HCT116 (cell line): ENCODE measurements at regions not wholly inside any gene's neighbourhood (a gene's known extent, or its start where the extent isn't known, plus 50 kb on each side); places are given as distances from the start of the nearest gene placed in this dataset.

ENCODE experiments used
- ATAC-seq: fragments of 200-7000 bp; cut with Tn5 transposase; 2 replicates; pipeline ENCODE4 v1.9.1; 2020; ENCODE audit warnings: mild to moderate bottlenecking, moderate library complexity
- BruUV-seq: library from RNA; stranded (reverse); fragments of 400-500 nt; replicated peaks from 2 replicates; lab custom pipeline; 2021; lab: Mats Ljungman, UMichigan
- CTCF ChIA-PET: fragments of 300-600 bp; sonication (Branson Sonifier 250); formaldehyde crosslinking; loops from one replicate; lab custom pipeline; 2021; ENCODE audit warnings: antibody characterized with exemption; lab: Charles Lee
- POLR2A ChIA-PET: fragments of 300-600, 350-600 bp; sonication (Branson Sonifier 250); formaldehyde crosslinking; loops from one replicate; lab custom pipeline; 2021; ENCODE audit warnings: antibody characterized with exemption; lab: Charles Lee
- RAD21 ChIA-PET, 2 experiments: fragments of 300-600 bp; sonication (Branson Sonifier 250); formaldehyde crosslinking; loops; one replicate each; lab custom pipeline; 2023; ENCODE audit warnings: low total read pairs in 2 of 2; ENCODE audit not compliant: uncharacterized antibody in 2 of 2, unreplicated experiment in 2 of 2, low non-redundant PET in 1 of 2; lab: Charles Lee
- DNase-seq: peaks from one replicate; pipeline ENCODE4 v3.0.0-alpha.2; 2010; ENCODE audit warnings: low read depth, low spot score
- H2AFZ ChIP-seq: fragments of 200-600 bp; shearing (Covaris generic), sonication (generic); 2 replicates; pipeline ENCODE4 v1.6.1; 2017; ENCODE audit warnings: low read depth, mixed run types, mixed read lengths, antibody characterized with exemption, low read length; ENCODE audit not compliant: poor library complexity, severe bottlenecking
- H3K27ac ChIP-seq: 2 replicates; pipeline ENCODE4 v1.5.1; 2012; ENCODE audit warnings: low read depth, low read length
- H3K27me3 ChIP-seq: fragments of 200-600 bp; sonication (generic); 2 replicates; pipeline ENCODE4 v1.6.1; 2016; ENCODE audit warnings: mixed run types, low read length, mixed read lengths; ENCODE audit not compliant: insufficient read depth
- H3K36me3 ChIP-seq, 2 experiments: fragments of 200-500 bp in 1 of 2; fragments of 200-600 bp in 1 of 2; sonication (Bioruptor generic) in 1 of 2; sonication (generic) in 1 of 2; 2 replicates each; pipeline versions ENCODE4 v1.5.1 to v1.6.1; 2014 to 2016; ENCODE audit warnings: low read length in 2 of 2, inconsistent platforms in 1 of 2, mixed read lengths in 1 of 2, mixed run types in 1 of 2; ENCODE audit not compliant: insufficient read depth in 2 of 2, control insufficient read depth in 1 of 2
- H3K4me1 ChIP-seq, 2 experiments: fragments of 200-600 bp in 1 of 2; sonication (generic) in 1 of 2; 2 replicates each; pipeline versions ENCODE4 v1.5.1 to v1.6.1; 2012 to 2017; ENCODE audit warnings: low read length in 2 of 2, inconsistent platforms in 1 of 2, mild to moderate bottlenecking in 1 of 2, mixed read lengths in 1 of 2, mixed run types in 1 of 2, moderate library complexity in 1 of 2; ENCODE audit not compliant: insufficient read depth in 2 of 2, control insufficient read depth in 1 of 2
- H3K4me2 ChIP-seq: fragments of 200-600 bp; sonication (generic); 2 replicates; pipeline ENCODE4 v1.6.1; 2017; ENCODE audit warnings: mixed run types, low read length, mixed read lengths
- H3K4me3 ChIP-seq, 2 experiments: fragments of 200-600 bp in 1 of 2; sonication (generic) in 1 of 2; replicated peaks in 1 of 2; 2 replicates each; pipeline ENCODE4 v1.5.1; 2011 to 2016; ENCODE audit warnings: low read length in 2 of 2, control low read depth in 1 of 2, low read depth in 1 of 2, mild to moderate bottlenecking in 1 of 2, mixed read lengths in 1 of 2, mixed run types in 1 of 2
- H3K79me2 ChIP-seq: fragments of 200-600 bp; sonication (generic); 2 replicates; pipeline ENCODE4 v1.6.1; 2017; ENCODE audit warnings: mild to moderate bottlenecking, mixed run types, low read length, moderate library complexity, mixed read lengths; ENCODE audit not compliant: insufficient read depth
- H3K9ac ChIP-seq: fragments of 200-600 bp; sonication (generic); 2 replicates; pipeline ENCODE4 v1.6.1; 2016; ENCODE audit warnings: low read length, mixed read lengths
- H3K9me2 ChIP-seq: fragments of 200-600 bp; sonication (generic), shearing (Covaris generic); 2 replicates; pipeline ENCODE4 v1.6.1; 2017; ENCODE audit warnings: mixed run types, mild to moderate bottlenecking, moderate library complexity; ENCODE audit not compliant: insufficient read depth
- H3K9me3 ChIP-seq, 2 experiments: fragments of 200-500 bp in 1 of 2; fragments of 200-600 bp in 1 of 2; sonication (Bioruptor generic) in 1 of 2; sonication (generic) in 1 of 2; 2 replicates each; pipeline ENCODE4 v1.6.1; 2014 to 2017; ENCODE audit warnings: low read length in 2 of 2, mixed read lengths in 2 of 2, inconsistent platforms in 1 of 2, low read depth in 1 of 2, mild to moderate bottlenecking in 1 of 2, mixed run types in 1 of 2, moderate library complexity in 1 of 2; ENCODE audit not compliant: control insufficient read depth in 1 of 2, insufficient read depth in 1 of 2
- H4K20me1 ChIP-seq: fragments of 200-600 bp; sonication (generic), shearing (Covaris generic); 2 replicates; pipeline ENCODE4 v1.6.1; 2017; ENCODE audit warnings: mixed run types, mild to moderate bottlenecking, moderate library complexity; ENCODE audit not compliant: insufficient read depth
- CBX3 ChIP-seq: IDR thresholded peaks from 2 replicates; pipeline ENCODE4 v1.6.1; 2012; ENCODE audit warnings: low read depth
- EGR1 ChIP-seq: IDR thresholded peaks from 2 replicates; pipeline ENCODE4 v1.6.1; 2012; ENCODE audit warnings: low read depth
- ELF1 ChIP-seq: IDR thresholded peaks from 2 replicates; pipeline ENCODE4 v1.6.1; 2012; ENCODE audit warnings: low read depth, borderline replicate concordance
- EZH2 ChIP-seq: fragments of 200-600 bp; sonication (generic); IDR thresholded peaks from 2 replicates; pipeline ENCODE4 v1.6.1; 2017; ENCODE audit warnings: antibody characterized with exemption, mixed run types
- FOSL1 ChIP-seq: IDR thresholded peaks from 2 replicates; pipeline ENCODE4 v1.6.1; 2012; ENCODE audit warnings: low read depth
- JUND ChIP-seq: IDR thresholded peaks from 2 replicates; pipeline ENCODE4 v1.6.1; 2012
- RAD21 ChIP-seq: IDR thresholded peaks from 2 replicates; pipeline ENCODE4 v1.6.1; 2012; ENCODE audit warnings: low read depth, mild to moderate bottlenecking
- SIN3A ChIP-seq: IDR thresholded peaks from 2 replicates; pipeline ENCODE4 v1.6.1; 2012; ENCODE audit warnings: low read depth
- SP1 ChIP-seq: IDR thresholded peaks from 2 replicates; pipeline ENCODE4 v1.6.1; 2012; ENCODE audit warnings: low read depth
- SRF ChIP-seq: IDR thresholded peaks from 2 replicates; pipeline ENCODE4 v1.6.1; 2012; ENCODE audit warnings: low read depth
- YY1 ChIP-seq: IDR thresholded peaks from 2 replicates; pipeline ENCODE4 v1.6.1; 2011; ENCODE audit warnings: low read length, low read depth, moderate library complexity, mild to moderate bottlenecking; ENCODE audit not compliant: insufficient replicate concordance; ENCODE audit errors: extremely low read depth
- ZFX ChIP-seq: fragments of 450-650 bp; IDR thresholded peaks from 2 replicates; pipeline ENCODE4 v1.6.1; 2017
- intact Hi-C: fragments of 100-400 bp; cut with micrococcal nuclease; formaldehyde crosslinking; loops from 2 replicates; pipeline ENCODE4 v1.10.0; 2022
- TF ChIP-seq, protein P1 (sequence below): IDR thresholded peaks from 2 replicates; pipeline ENCODE4 v1.6.1; 2012
- TF ChIP-seq, protein P2 (sequence below): IDR thresholded peaks from 2 replicates; pipeline ENCODE4 v1.6.1; 2012
- TF ChIP-seq, protein P3 (sequence below), 3 experiments: fragments of 200-600 bp in 1 of 3; sonication (generic) in 1 of 3; IDR thresholded peaks in 2 of 3; conservative IDR thresholded peaks in 1 of 3; 2 replicates each; pipeline ENCODE4 v1.5.1; 2012 to 2017; ENCODE audit warnings: low read depth in 2 of 3, low read length in 2 of 3, antibody characterized with exemption in 1 of 3, borderline replicate concordance in 1 of 3, control low read depth in 1 of 3, mild to moderate bottlenecking in 1 of 3, mixed read lengths in 1 of 3, mixed run types in 1 of 3, moderate library complexity in 1 of 3; ENCODE audit not compliant: insufficient read depth in 1 of 3

DNA sequence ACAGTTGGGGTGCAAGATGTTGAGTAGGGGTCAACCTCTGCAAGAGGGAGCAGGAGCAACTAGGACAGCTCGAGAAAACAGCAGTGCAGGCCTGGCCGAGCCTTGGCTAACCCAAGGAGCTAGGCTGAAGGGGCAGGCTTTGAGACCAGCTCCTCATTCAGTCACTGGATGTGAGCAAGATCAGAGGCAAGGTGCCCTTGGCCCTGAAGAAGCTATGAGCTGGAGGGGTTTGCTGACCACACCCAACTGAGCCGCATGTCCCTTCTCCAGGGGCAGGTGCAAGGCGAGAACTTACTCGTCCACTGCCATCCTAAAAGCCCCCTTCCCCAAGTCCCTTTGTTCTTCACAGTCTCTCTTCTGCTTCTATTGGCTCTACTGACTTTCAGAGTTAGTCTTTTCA, 126.1 kb upstream of the UBL3 start:
- ATAC-seq (no peak), DNase-seq (no peak)
- Histone ChIP-seq H3K27ac (no peak overlapping the region), H3K4me1 (no peaks in the 10 kb centered on the region), H3K9me3 (no peaks in the 10 kb centered on the region), H3K9ac (no peak overlapping the region), H3K9me2 (no peaks in the 10 kb centered on the region), H4K20me1 (no peaks in the 10 kb centered on the region), H3K79me2 (no peaks in the 10 kb centered on the region), H3K27me3 (no peaks in the 10 kb centered on the region), H3K4me3 (no peak overlapping the region), H3K4me2 (no peak overlapping the region), H2AFZ (no peak overlapping the region), H3K36me3 (no peaks in the 10 kb centered on the region)
- TF ChIP-seq SP1 (no peak), SRF (no peak), ZFX (no peak), EZH2 (no peak), FOSL1 (no peak), CBX3 (no peak), YY1 (no peak), ELF1 (no peak), JUND (no peak), RAD21 (no peak), SIN3A (no peak), EGR1 (no peak)
- TF ChIP-seq, protein P1, sequence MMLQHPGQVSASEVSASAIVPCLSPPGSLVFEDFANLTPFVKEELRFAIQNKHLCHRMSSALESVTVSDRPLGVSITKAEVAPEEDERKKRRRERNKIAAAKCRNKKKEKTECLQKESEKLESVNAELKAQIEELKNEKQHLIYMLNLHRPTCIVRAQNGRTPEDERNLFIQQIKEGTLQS: no peak
- TF ChIP-seq, protein P2, sequence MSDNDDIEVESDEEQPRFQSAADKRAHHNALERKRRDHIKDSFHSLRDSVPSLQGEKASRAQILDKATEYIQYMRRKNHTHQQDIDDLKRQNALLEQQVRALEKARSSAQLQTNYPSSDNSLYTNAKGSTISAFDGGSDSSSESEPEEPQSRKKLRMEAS: no peak
- TF ChIP-seq, protein P3, sequence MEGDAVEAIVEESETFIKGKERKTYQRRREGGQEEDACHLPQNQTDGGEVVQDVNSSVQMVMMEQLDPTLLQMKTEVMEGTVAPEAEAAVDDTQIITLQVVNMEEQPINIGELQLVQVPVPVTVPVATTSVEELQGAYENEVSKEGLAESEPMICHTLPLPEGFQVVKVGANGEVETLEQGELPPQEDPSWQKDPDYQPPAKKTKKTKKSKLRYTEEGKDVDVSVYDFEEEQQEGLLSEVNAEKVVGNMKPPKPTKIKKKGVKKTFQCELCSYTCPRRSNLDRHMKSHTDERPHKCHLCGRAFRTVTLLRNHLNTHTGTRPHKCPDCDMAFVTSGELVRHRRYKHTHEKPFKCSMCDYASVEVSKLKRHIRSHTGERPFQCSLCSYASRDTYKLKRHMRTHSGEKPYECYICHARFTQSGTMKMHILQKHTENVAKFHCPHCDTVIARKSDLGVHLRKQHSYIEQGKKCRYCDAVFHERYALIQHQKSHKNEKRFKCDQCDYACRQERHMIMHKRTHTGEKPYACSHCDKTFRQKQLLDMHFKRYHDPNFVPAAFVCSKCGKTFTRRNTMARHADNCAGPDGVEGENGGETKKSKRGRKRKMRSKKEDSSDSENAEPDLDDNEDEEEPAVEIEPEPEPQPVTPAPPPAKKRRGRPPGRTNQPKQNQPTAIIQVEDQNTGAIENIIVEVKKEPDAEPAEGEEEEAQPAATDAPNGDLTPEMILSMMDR (IDR thresholded peaks at IDR 0.05 in 2 of 3, conservative IDR thresholded peaks at IDR 0.05 in 1 of 3; ENCODE audit: borderline replicate concordance in 1 of 3, insufficient read depth in 1 of 3, low read depth in 2 of 3, low read length in 2 of 3): no peak
- RAD21 ChIA-PET: no interaction called here
- intact Hi-C loops: no loop called here
- CTCF ChIA-PET: no interaction called here
- POLR2A ChIA-PET: no interaction called here
- no TSS peak for BruUV-seq
